NCI-H1048 (cell line): ENCODE measurements at regions not wholly inside any gene's neighbourhood (a gene's known extent, or its start where the extent isn't known, plus 50 kb on each side); places are given as distances from the start of the nearest gene placed in this dataset.
"Not testable (repeated sequence)": the region's sequence is repeated elsewhere in the genome, so short reads cannot be mapped to it uniquely, and the experiment has no call there.

Experiments used
- DNase-seq: peaks from one replicate; lab custom pipeline; 2025; lab: John Stamatoyannopoulos, UW

DNA sequence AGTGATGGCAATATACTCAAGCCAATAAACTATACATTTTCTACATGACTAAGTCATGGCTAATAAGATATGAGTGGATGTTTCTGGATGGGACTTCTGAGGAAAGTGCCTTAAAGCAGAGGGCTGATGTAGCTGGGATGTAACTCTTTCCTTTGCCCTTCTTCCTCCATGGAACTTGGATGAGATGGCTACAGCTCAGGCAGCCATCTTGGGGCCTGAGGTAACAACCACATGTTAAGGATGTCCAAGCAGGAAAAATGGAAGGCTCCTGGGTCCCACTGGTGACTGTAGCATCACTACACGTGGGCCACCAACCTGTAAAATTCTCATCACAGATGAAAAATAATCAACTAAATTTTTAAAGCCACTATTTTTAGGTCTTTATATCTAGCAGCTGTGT lies 54.4 kb upstream of the GRIP1 start:
- DNase-seq: no peak

DNA sequence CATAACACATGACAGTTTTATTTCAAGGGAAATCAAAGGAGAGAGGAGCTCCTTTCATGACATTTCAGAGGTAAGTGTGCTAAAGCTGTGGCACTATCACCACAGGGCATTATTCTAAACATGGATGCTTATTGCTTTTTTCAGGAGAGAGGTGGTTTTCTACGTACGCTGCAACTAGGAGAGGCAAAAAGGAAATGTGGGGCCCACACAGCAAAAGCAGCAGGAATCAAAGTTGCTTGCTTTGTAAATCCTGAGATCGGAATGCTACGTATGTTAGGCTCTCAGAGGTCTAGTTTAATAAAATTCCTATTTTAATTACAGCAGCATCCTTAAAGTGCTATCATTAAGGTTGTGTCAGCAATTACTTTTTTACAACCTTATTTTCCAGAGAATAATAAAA lies 55.0 kb upstream of the GRIP1 start:
- no peak for DNase-seq

DNA sequence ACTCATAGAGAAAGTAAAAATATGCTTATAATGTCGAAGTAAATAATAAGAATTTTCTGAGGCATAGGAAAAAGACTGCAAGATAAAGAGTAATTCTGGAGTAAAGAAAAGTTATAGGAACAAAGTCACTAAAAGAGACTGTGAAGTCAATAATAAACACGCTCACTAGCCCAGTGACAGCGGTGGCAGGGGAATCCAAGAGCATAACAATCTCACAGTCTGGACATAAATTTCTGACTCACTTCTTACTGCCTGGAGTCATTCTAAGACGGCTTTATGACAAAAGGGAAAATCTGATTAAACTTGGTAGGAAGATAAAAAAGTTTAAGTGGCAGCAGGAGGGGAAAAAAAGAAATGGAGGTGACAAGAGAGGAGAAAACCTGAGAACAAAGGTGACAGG lies 56.4 kb upstream of the GRIP1 start:
- DNase-seq: no peak

DNA sequence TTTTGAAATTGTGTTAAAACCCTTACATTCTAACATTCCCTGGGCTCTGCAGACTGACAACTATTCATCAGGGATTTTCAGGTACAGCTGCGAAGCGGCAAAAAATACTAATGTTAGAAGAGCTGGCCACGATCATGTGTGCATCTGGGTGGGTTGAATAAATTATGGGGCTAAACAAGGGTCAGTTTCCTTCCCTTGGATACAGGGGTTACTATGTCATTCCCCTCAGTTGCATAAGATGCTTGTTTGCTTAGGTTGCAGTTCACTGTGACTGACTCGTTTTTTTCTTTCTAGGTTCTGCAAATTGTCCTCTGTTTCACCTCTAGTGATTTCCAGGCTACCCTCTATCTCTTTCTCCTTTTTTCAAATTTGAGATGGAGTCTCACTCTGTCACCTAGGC lies 58.1 kb upstream of the GRIP1 start:
- DNase-seq: no peak

DNA sequence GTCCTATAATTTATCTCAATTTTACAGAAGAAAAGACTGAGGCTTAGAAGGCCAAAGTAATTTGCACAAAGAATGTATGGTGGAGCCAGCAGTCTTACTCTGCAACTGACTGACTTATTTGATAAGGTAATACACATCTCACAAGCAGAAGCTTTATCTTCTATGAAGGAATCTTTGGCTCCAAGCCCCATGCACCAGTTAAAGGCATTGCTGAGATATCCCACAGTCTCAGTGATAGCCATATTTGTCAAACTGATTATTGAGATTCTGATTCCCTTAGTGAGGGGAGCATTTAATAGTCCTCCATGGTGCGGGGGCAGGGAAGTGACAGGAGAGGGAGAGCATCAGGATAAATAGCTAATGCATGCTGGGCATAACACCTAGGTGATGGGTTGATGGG lies 60.4 kb upstream of the GRIP1 start:
- no peak for DNase-seq

DNA sequence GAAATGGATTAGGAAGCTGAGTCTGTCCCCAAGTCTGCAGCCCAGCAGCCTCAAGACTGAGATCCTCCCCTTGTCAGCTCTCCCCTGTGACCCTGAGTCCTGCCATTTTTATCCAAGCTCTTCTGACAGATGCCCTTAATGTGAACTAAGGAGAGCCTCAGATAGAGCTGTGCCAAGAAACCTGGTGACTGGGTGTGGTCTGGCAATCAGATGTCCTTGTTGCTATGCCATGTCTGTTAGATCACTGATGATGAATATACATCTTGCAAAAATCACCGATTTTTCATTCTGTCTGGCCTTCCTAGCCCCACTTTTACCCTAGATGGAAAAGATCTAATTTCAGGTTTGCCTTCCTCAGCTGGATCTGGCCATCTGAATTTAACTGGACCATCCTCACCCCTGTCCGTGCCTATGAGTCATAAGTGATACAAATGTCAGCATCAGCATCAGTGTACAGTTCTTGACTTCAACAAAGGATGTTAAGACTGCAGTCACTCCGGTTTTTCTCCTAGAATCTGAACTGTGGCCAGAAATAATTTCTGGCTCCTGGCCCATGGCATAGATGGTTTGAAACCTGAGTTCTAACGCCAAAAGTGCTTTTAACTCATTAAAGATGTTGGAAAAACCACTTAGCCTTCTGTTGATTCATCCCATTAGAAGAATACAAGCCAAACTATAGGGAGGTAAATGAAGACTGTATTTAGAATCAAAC lies 61.2 kb upstream of the GRIP1 start:
- DNase-seq: no peak

DNA sequence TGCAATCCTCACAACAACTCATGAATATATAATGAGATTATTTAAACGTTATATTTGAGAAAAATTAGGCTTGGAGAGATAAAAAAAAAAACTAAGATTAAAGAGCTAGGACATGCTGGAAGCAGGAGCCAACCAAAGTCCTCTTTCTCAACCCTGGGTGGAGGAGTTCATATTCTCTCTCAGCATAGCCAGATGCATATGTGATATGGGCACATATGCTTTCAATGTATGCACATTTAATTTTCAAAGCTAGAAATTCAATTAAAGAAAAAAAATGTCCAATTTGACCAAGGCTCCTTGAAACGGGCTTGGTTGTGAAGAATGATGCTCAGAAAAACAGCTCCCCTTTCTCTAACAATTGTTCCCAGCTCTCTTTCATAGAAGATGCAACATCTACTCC lies 61.9 kb upstream of the GRIP1 start:
- DNase-seq: no peak

DNA sequence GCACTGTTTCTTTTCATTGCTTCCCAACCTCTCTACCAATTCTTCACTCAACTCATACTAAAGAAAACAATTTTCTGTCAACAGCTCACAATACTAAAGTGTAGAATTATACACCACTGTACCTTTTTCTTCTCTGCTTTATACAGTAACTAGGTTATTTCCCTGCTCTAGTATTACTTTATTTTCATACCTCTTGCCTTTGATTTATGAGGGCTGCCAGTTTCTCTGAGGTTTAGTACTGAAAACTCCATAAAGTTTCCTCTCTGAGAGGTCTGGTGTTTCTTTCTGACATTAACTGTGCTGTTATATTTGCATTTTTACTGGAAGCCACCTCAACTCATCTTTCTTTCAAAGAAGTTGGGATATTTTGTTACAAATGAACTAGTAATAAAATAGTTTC lies 63.0 kb upstream of the GRIP1 start:
- no peak for DNase-seq

DNA sequence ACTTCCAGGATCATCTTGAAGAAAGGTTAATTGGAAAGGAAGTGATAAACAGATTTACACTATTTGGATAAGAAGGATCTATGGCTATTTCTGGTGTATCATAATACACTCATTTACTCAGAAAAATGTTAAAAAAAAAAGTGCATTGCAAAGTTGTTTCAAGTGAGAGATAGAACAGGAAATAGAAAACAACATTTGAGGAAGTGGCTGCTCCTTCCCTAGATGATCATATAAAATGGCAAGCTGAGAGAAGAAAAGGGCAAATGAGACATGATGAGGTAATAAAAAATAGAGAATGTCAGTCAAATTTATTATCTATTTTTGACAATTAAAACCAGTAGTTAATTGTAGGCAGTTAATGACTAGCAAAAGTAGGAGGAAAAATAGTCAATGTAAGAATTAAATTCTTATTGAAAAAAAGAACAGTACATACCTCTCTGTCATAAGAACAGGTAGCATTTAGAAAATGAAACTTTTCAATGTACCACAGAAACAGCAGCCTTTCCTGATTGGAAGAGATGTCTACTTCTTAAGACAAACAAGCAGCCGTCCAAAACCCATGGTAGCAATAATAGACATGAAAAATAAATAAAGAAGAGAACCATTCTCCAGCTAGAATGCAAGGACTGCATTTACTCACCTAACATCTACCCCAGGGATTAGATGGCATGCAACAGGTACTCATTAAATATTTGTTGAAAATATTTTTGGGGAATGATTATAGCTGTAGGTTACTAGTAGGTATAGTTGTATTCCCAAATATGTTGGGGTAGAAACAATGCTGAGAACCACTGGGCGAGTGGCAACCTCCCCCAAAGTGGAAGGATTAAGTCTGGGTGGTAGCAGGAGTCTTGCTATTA lies 63.9 kb upstream of the GRIP1 start:
- DNase-seq: no peak

DNA sequence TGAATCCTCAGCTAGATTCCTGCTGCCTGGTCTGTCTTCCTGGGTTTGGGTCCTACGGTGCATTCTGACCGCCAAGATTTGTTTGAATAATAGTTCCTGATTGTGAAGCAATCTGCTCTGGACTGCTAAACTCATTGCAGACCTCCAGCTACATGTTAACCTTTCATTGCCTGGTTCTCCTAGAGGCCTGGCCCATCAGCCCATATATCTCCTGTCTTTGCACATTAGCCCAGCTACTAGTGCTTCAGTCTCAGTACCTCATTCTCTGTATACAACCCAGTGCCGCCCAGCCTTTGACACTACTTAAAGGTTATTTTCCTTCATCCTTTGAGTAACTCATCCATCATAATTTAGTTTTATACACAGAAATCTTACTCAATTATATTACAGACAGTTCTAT lies 65.6 kb upstream of the GRIP1 start:
- DNase-seq: no peak

DNA sequence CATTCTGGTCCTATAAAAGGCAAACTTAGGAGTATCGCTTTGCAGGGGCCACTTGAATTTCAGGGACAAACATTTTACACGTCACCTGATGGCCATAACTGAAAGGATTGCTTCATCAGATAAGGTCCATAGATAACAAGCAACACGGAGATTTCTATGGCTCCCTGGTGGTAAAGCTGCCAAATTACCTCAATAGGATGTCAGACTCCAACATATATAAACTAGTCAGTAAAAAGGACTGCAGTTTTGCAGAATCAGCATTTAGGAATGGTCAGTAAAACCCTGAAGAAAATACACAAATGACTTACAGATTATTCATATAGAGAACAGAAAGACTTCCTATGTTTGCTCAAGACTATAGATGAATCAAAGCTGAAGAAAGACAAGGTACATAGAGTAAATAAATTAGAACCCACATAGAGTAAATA lies 66.1 kb upstream of the GRIP1 start:
- DNase-seq: no peak

DNA sequence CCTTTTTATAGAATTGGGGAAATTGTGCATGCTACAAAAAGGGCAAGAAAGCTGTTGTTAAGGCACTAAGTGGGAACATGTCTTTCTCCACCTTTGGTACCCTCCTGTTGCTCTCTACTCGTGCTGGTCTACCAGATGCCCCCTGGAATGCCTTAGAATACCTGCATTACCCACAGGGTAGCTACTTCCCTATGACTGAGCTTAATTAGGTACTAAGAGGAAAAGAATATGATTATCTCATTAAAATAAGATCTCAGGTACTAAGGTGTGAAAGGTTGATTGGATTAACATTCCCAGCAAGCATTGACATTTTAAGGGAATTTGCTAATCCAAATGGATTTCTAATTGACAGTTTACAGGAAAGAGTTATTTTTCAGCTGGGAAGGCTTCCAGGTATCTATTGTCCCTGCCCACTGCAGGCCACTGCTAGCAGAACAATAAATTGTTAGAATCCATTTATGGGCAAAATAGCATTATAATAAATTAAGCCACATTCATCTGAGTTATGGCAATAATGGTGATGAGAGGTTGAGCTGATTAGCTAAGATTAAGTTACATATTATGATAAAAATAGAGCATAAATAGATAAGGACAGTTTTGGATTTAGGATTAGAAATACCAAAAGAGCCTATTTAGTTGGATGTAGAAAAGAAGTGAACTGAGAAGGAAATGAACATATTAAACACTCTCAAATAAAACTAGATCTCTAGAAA lies 67.8 kb upstream of the GRIP1 start:
- DNase-seq: no peak

DNA sequence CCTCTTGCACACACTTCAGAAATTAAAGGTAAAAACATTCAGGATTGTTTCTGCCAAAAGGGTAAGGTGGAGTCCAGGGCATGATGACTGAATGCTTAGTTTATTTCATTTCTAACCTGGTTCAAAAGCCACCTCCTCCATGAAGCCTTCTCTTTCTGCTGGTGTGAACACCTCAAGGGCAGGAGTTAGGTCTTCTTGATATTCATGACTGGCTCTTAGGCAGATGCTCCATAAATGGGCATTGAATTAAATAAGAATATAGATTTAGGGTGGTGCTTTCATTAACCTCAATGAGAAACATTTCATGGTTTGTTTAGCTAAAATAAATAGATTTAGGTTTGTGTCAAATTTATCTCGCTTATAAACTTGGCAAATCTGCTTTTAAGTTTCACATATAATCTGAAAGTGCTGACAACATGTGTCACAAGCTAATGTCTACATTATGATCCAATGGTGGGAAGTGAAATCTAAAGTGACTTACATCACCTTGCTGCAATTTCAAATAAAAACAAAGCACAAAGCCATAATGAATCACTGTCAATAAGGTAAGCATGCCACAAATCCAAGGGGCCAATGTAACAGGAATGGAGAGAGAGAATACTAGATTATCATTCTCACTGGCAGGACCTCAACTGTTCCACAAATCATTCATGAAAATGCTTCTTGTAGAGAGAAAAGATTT lies 72.7 kb upstream of the GRIP1 start:
- no peak for DNase-seq

DNA sequence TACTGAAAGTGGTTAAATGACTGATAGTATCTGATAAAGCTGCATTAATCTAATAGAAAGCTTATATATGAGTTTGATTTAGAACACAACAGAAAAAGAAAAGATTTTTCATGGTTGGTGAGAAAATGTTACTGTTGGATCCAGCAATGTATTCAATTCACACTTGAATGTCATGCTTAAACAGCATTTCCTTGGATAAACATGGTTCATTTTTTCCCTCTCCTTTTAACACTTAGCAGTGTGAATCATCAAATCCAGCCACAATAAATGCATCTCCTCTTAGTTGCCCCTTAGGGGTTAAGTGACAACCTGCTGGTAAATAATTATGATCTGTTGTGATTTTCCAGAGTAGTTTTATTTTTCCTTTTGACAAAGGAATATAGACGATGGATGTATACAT lies 74.9 kb upstream of the GRIP1 start:
- no peak for DNase-seq

DNA sequence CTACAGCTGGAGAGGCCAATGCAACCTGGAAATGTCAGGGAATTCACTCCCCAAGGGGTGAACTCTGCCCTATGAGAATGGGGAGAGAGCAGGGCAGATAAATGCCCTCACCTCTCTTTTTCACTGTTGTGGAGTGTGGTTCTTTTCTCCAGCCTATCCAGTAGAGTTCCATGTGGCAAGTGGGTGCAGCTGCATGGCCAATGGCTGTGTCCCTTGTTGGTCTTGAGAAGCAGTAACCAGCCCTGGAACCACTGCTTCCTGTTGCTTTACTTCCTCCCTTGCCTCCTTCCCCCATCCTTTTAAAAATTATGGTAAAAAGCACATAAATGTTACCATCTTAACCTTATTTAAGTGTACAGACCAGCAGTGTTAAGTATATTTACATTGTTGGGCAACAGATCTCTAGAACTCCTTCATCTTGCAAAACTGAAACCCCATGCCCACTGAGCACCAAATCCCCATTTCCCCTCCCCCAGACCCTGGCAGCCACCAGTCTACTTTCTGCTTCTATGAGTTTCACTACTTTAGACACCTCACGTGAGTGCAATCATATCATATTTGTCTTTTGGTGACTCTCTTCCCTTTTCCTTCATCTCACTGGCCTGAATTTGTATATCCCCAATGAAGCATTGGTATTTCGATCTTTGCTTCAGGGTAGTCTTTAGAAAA lies 77.0 kb upstream of the GRIP1 start:
- no peak for DNase-seq

DNA sequence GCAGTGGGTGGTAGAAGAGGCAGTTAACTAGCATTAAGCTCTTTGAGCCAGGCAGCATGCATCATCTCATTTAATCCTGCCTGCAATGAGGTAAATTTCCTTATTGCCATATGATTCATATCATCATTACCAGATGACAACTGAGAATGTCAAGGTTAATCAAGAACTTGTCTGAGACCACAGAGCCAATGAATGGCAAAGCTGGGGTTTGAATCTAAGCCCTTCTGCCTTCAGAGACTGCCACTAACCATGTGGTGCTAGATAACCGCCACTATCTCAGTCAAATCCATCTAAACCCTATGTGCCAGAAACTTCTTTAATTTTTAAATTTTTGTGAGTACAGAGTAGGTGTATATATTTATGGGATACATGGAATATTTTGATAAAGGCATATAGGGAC lies 77.8 kb upstream of the GRIP1 start:
- no peak for DNase-seq

DNA sequence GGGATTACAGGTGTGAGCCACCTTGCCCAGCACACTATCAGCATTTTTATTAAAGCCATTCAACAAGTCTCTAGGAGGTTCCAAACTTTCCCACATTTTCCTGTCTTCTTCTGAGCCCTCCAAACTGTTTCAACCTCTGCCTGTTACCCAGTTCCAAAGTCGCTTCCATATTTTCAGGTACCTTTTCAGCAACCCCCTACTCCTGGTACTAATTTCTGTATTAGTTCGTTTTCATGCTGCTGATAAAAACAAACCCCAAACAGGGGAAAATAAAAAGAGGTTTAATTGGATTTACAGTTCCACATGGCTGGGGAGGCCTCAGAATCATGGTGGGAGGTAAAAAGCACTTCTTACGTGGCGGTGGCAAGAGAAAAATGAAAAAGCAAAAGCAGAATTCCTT lies 81.2 kb upstream of the GRIP1 start:
- DNase-seq: not testable (repeated sequence)

DNA sequence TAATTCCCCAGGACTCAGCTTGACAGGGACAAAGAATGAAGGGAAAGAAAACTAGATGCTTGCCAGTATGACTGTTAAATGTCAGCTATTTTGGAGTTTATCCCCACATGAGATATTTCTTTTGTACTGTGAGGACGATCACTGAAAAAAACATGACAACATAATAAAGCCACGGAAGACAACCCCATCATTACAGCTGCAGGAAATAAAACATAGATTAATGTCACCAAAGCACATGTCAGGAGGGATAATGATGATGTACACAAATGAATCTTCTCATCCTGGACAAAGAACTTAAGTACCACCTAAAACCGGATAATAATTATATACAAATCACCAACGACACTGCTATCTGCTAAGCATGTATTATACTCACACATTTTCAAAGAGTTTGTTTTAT lies 84.6 kb upstream of the GRIP1 start:
- no peak for DNase-seq

DNA sequence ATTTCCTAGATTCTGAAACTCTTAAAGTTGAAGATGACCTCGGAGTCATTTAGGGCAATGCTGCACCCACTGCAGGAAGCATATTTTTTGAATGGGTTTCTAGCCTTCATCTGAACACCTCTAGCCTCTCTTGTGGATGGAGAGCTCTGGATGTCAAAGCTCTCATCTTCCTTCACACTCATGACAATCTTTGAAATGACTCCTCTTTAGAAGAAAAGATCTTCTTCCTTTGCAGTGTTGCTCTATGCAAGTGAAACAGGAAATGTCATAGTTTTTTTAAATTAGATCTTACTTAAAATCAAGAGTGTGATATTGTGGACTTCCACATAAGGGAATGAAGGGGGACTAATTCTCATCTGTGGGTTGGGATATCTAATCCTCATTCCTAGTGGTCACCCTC lies 86.3 kb upstream of the GRIP1 start:
- DNase-seq: no peak

DNA sequence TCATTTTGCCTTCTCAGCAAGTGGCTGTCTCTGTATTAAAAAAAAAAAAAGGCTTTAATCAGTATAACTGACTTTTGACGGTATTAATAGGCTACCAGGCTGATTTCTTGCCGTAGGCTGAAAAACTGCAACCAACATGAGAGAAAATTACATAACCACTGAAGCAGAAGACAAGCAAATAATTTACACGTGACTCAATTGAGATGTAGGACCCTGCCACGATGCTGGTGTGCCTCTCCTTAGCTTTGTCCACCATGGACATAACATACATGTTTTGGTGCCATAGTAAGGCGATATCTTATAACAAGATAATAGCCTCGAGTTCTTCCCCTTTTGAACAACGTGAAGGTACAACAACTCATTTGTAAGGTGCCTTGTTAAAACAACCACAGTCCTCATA lies 88.7 kb upstream of the GRIP1 start:
- no peak for DNase-seq

DNA sequence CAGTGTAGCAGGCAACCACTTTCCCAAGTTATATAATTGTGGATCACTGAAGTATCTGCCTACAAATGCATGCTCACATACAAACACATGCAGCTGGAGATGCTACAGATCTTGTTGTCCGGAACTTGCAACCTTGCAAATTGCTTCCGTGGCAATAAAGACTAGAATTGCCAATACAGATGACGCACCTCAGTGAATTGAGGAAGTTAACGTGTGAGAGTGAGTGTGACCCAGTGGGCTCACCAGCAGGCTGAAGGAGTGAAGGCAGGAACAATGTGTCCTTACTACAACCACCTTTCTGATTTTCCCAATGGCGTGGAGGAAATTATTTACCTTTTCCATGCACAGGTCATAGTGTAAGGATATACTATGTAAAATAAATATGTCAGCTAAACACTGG lies 89.4 kb upstream of the GRIP1 start:
- no peak for DNase-seq

DNA sequence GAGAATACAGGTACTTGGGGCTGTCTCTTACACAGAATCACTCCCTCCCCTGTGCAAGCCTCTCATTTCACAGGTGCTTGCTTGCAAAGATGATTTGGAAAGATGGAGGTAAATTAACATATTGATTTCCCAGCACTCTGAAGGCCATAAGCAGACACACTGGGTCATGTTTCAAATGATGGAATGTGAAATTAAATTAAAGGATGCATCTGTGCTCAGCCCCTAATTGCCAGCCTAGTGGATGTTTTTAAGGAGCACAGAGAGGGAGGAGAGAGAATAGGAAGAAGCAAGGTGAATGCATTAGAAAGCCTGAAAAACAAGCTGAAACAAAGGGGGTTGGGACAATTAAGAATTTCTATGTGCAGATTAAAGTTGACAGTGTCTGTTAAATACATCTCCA lies 96.1 kb upstream of the GRIP1 start:
- DNase-seq: no peak
